Gastrocnemius medialis (tissue), 4 donors: ENCODE measurements at regions not wholly inside any gene's neighbourhood (a gene's known extent, or its start where the extent isn't known, plus 50 kb on each side); places are given as distances from the start of the nearest gene placed in this dataset.

Experiments
- ATAC-seq, 2 donors: fragments of 150-250 bp; one replicate each; pipeline ENCODE4 v1.9.1; 2016
- DNase-seq, 2 donors: peaks; one replicate each; pipeline ENCODE4 v3.0.0-alpha.2; 2019
- H3K27ac ChIP-seq, 4 donors: fragments of 200-600 bp; sonication (generic); 1 replicate in 1 of 4; 2 replicates in 3 of 4; pipeline ENCODE4 v1.5.1; 2016 to 2018; ENCODE audit warnings: mild to moderate bottlenecking in 2 of 4, moderate library complexity in 1 of 4
- H3K27me3 ChIP-seq, 3 donors: fragments of 200-600 bp; sonication (generic) in 2 of 3; 1 replicate in 1 of 3; 2 replicates in 2 of 3; pipeline versions ENCODE4 v1.5.1 to v1.6.0; 2016 to 2019; ENCODE audit warnings: mild to moderate bottlenecking in 1 of 3, moderate library complexity in 1 of 3
- H3K36me3 ChIP-seq, 2 donors: fragments of 200-600 bp; sonication (generic) in 1 of 2; one replicate each; pipeline ENCODE4 v1.5.1; 2017 to 2018
- H3K4me1 ChIP-seq, 2 donors: fragments of 200-600 bp; sonication (generic) in 1 of 2; one replicate each; pipeline ENCODE4 v1.5.1; 2016 to 2017; ENCODE audit warnings: mild to moderate bottlenecking in 2 of 2
- H3K4me3 ChIP-seq, 4 donors: fragments of 200-600 bp; sonication (generic) in 3 of 4; 1 replicate in 1 of 4; 2 replicates in 3 of 4; pipeline ENCODE4 v1.5.1; 2016 to 2019; ENCODE audit warnings: mild to moderate bottlenecking in 2 of 4
- H3K9me3 ChIP-seq, 3 donors: fragments of 200-600 bp; sonication (generic) in 2 of 3; 1 replicate in 1 of 3; 2 replicates in 2 of 3; pipeline ENCODE4 v1.5.1; 2016 to 2019
- CTCF ChIP-seq, 5 experiments: fragments of 450-650 bp in 3 of 5; fragments of 200-600 bp in 2 of 5; sonication (generic) in 2 of 5; IDR thresholded peaks in 4 of 5; conservative IDR thresholded peaks in 1 of 5; 1 replicate in 4 of 5; 2 replicates in 1 of 5; pipeline ENCODE4 v1.5.1; 2016 to 2019; ENCODE audit warnings: antibody characterized with exemption in 5 of 5, mild to moderate bottlenecking in 3 of 5, moderate library complexity in 3 of 5
- POLR2A ChIP-seq, 2 donors: fragments of 450-650 bp; IDR thresholded peaks; one replicate each; pipeline ENCODE4 v1.6.1; 2017; ENCODE audit warnings: antibody characterized with exemption in 2 of 2, mild to moderate bottlenecking in 2 of 2, moderate library complexity in 2 of 2
- in situ Hi-C, 4 donors: fragments of 200-750 bp; cut with MboI; loops; one replicate each; pipeline versions ENCODE4 v1.15.0 to v1.8.0; 2017; ENCODE audit warnings: low sequenced_read_pairs in 4 of 4
- intact Hi-C: fragments of 100-400 bp; cut with DNase I; formaldehyde crosslinking; loops from one replicate; pipeline ENCODE4 v1.15.1; 2023; ENCODE audit warnings: low total_unique reads

- Histone ChIP-seq H3K4me1 (no peaks in the 10 kb centered on the region), H3K36me3 (no peaks in the 10 kb centered on the region), H3K4me3 (no peak overlapping the region), H3K9me3 (no peaks in the 10 kb centered on the region), H3K27ac (no peak overlapping the region), H3K27me3 (no peaks in the 10 kb centered on the region)
- intact Hi-C loops (no loop called here), in situ Hi-C loops (no loop called here)
- TF ChIP-seq CTCF (IDR thresholded peaks at IDR 0.05 in 4 of 5, conservative IDR thresholded peaks at IDR 0.05 in 1 of 5) (no peak), POLR2A (IDR thresholded peaks at IDR 0.05) (no peak)
- DNase-seq (no peak), ATAC-seq (no peak)
Measured at GRCh38 chr4:151830168-151830567, 69.4 kb upstream of the GATB start.

- H3K27me3 ChIP-seq = no peaks in the 10 kb centered on the region
- no peaks in the 10 kb centered on the region for H3K4me1 ChIP-seq
- no peak for ATAC-seq
- no peaks in the 10 kb centered on the region for H3K9me3 ChIP-seq
- in situ Hi-C loops = no loop called here
- intact Hi-C loops = no loop called here
- no peak overlapping the region for H3K4me3 ChIP-seq
- TF ChIP-seq POLR2A (IDR thresholded peaks at IDR 0.05) = no peak
- TF ChIP-seq CTCF (IDR thresholded peaks at IDR 0.05 in 4 of 5, conservative IDR thresholded peaks at IDR 0.05 in 1 of 5) = no peak
- no peak for DNase-seq
- H3K36me3 ChIP-seq = no peaks in the 10 kb centered on the region
- no peak overlapping the region for H3K27ac ChIP-seq
Measured at GRCh38 chr4:151829309-151829708, 68.5 kb upstream of the GATB start.

GRCh38 chr4:151824656-151825055 lies 63.8 kb upstream of the GATB start:
- Histone ChIP-seq H3K4me1 (no peaks in the 10 kb centered on the region), H3K27me3 (no peaks in the 10 kb centered on the region), H3K9me3 (no peaks in the 10 kb centered on the region), H3K27ac (no peak overlapping the region), H3K36me3 (no peaks in the 10 kb centered on the region), H3K4me3 (no peak overlapping the region)
- DNase-seq (no peak), ATAC-seq (no peak)
- in situ Hi-C loops (no loop called here), intact Hi-C loops (no loop called here)
- TF ChIP-seq CTCF (IDR thresholded peaks at IDR 0.05 in 4 of 5, conservative IDR thresholded peaks at IDR 0.05 in 1 of 5) (no peak), POLR2A (IDR thresholded peaks at IDR 0.05) (no peak)

GRCh38 chr4:151822331-151822730 lies 61.5 kb upstream of the GATB start:
- Histone ChIP-seq H3K9me3 (no peaks in the 10 kb centered on the region), H3K4me3 (no peak overlapping the region), H3K27me3 (no peaks in the 10 kb centered on the region), H3K4me1 (no peaks in the 10 kb centered on the region), H3K27ac (no peak overlapping the region), H3K36me3 (no peaks in the 10 kb centered on the region)
- TF ChIP-seq CTCF (IDR thresholded peaks at IDR 0.05 in 4 of 5, conservative IDR thresholded peaks at IDR 0.05 in 1 of 5) = no peak
- in situ Hi-C loops (no loop called here), intact Hi-C loops (no loop called here)
- DNase-seq (no peak), ATAC-seq (no peak)

- intact Hi-C loops (no loop called here), in situ Hi-C loops (no loop called here)
- Histone ChIP-seq H3K4me1 (no peaks in the 10 kb centered on the region), H3K4me3 (no peak overlapping the region), H3K36me3 (no peaks in the 10 kb centered on the region), H3K27ac (no peak overlapping the region), H3K9me3 (no peaks in the 10 kb centered on the region), H3K27me3 (no peaks in the 10 kb centered on the region)
- no peak for DNase-seq
- no peak for ATAC-seq
- TF ChIP-seq POLR2A (IDR thresholded peaks at IDR 0.05) (no peak), CTCF (IDR thresholded peaks at IDR 0.05 in 4 of 5, conservative IDR thresholded peaks at IDR 0.05 in 1 of 5) (no peak)
Measured at GRCh38 chr4:151820004-151820403, 59.2 kb upstream of the GATB start.
